Keratinocyte (primary cell): ENCODE measurements at regions not wholly inside any gene's neighbourhood (a gene's known extent, or its start where the extent isn't known, plus 50 kb on each side); places are given as distances from the start of the nearest gene placed in this dataset.

ENCODE experiments used
- DNase-seq: peaks from one replicate; pipeline ENCODE4 v3.0.0-alpha.2; 2011; ENCODE audit warnings: low read depth, missing footprints, low spot score
- FAIRE-seq: peaks from 2 replicates; lab custom pipeline; 2011; peaks lifted over from hg19 to GRCh38; lab: Jason Lieb, UNC
- H2AFZ ChIP-seq: 2 replicates; pipeline ENCODE4 v1.6.0; 2012; ENCODE audit warnings: low read length, control low read depth, inconsistent platforms; ENCODE audit not compliant: control insufficient read depth
- H3K27ac ChIP-seq: 2 replicates; pipeline ENCODE4 v1.5.1; 2011; ENCODE audit warnings: low read length; ENCODE audit not compliant: control insufficient read depth, insufficient read depth
- H3K27me3 ChIP-seq: 3 replicates; pipeline ENCODE4 v1.6.0; 2011; ENCODE audit warnings: low read length; ENCODE audit not compliant: control insufficient read depth, insufficient read depth; ENCODE audit errors: extremely low read depth
- H3K36me3 ChIP-seq, 2 experiments: 2 replicates in 1 of 2; 3 replicates in 1 of 2; pipeline ENCODE4 v1.5.1; 2011; ENCODE audit warnings: low read length in 2 of 2, mild to moderate bottlenecking in 1 of 2; ENCODE audit not compliant: control insufficient read depth in 2 of 2, insufficient read depth in 2 of 2; ENCODE audit errors: extremely low read depth in 1 of 2
- H3K4me1 ChIP-seq: 3 replicates; pipeline ENCODE4 v1.5.1; 2011; ENCODE audit warnings: low read length; ENCODE audit not compliant: control insufficient read depth, insufficient read depth; ENCODE audit errors: extremely low read depth
- H3K4me2 ChIP-seq: 3 replicates; pipeline ENCODE4 v1.6.0; 2011; ENCODE audit warnings: low read depth, low read length; ENCODE audit not compliant: control insufficient read depth, insufficient read depth; ENCODE audit errors: extremely low read depth
- H3K4me3 ChIP-seq, 3 experiments: fragments of 200-600 bp in 1 of 3; sonication (generic) in 1 of 3; 2 replicates in 2 of 3; 3 replicates in 1 of 3; pipeline ENCODE4 v1.5.1; 2011 to 2016; ENCODE audit warnings: low read length in 3 of 3, mild to moderate bottlenecking in 3 of 3, control low read depth in 2 of 3, inconsistent platforms in 1 of 3, low read depth in 1 of 3, mixed read lengths in 1 of 3, mixed run types in 1 of 3, moderate library complexity in 1 of 3; ENCODE audit not compliant: control insufficient read depth in 2 of 3, insufficient read depth in 2 of 3; ENCODE audit errors: extremely low read depth in 1 of 3
- H3K79me2 ChIP-seq: 2 replicates; pipeline ENCODE4 v1.6.0; 2012; ENCODE audit warnings: low read length; ENCODE audit not compliant: control insufficient read depth, insufficient read depth
- H3K9ac ChIP-seq: 3 replicates; pipeline ENCODE4 v1.6.0; 2011; ENCODE audit warnings: low read length; ENCODE audit not compliant: control insufficient read depth, insufficient read depth; ENCODE audit errors: extremely low read depth
- H3K9me1 ChIP-seq: 3 replicates; pipeline ENCODE4 v1.6.0; 2011; ENCODE audit warnings: low read length; ENCODE audit not compliant: control insufficient read depth, insufficient read depth; ENCODE audit errors: extremely low read depth
- H3K9me3 ChIP-seq: 2 replicates; pipeline ENCODE4 v1.5.1; 2012; ENCODE audit warnings: low read depth, low read length; ENCODE audit not compliant: control insufficient read depth
- H4K20me1 ChIP-seq: 3 replicates; pipeline ENCODE4 v1.6.0; 2011; ENCODE audit warnings: low read length; ENCODE audit not compliant: control insufficient read depth, insufficient read depth; ENCODE audit errors: extremely low read depth
- CTCF ChIP-seq, 3 experiments: IDR thresholded peaks in 1 of 3; conservative IDR thresholded peaks in 1 of 3; optimal IDR thresholded peaks in 1 of 3; 2 replicates in 2 of 3; 3 replicates in 1 of 3; pipeline versions ENCODE3 to v1.5.1; 2011; ENCODE audit warnings: low read length in 3 of 3, mild to moderate bottlenecking in 3 of 3, moderate library complexity in 2 of 3, control low read depth in 1 of 3, inconsistent platforms in 1 of 3; ENCODE audit not compliant: insufficient read depth in 2 of 3; ENCODE audit errors: extremely low read depth in 1 of 3
- EZH2 ChIP-seq: IDR thresholded peaks from one replicate; pipeline ENCODE4 v1.6.1; 2012; ENCODE audit warnings: inconsistent platforms, mild to moderate bottlenecking, low read length, moderate library complexity
- dilution Hi-C: fragments of 300-500 bp; cut with MboI; formaldehyde crosslinking; loops from one replicate; pipeline ENCODE4 v1.7.0; 2020; ENCODE audit warnings: low sequenced_read_pairs; ENCODE audit not compliant: extremely low pct_ligation_motif_present

GRCh38 chr7:34392972-34393371 is 265.0 kb upstream of the NPSR1 start:
- FAIRE-seq: no peak
- dilution Hi-C loops: no loop called here
- H2AFZ ChIP-seq: no peak overlapping the region
- H3K27me3 ChIP-seq: no peaks in the 10 kb centered on the region
- H3K27ac ChIP-seq: no peak overlapping the region
- no peak overlapping the region for H3K9ac ChIP-seq
- TF ChIP-seq CTCF (optimal IDR thresholded peaks at IDR 0.05 in 1 of 3, IDR thresholded peaks at IDR 0.05 in 1 of 3, conservative IDR thresholded peaks at IDR 0.05 in 1 of 3; ENCODE audit: extremely low read depth in 1 of 3, insufficient read depth in 2 of 3, low read length in 3 of 3) (no peak), EZH2 (no peak)
- no peaks in the 10 kb centered on the region for H3K4me1 ChIP-seq
- no peaks in the 10 kb centered on the region for H3K9me3 ChIP-seq
- no peak for DNase-seq
- H3K4me3 ChIP-seq: no peak overlapping the region
- H3K9me1 ChIP-seq: no peaks in the 10 kb centered on the region
- no peaks in the 10 kb centered on the region for H3K36me3 ChIP-seq
- no peak overlapping the region for H3K4me2 ChIP-seq
- no peaks in the 10 kb centered on the region for H3K79me2 ChIP-seq
- H4K20me1 ChIP-seq: no peaks in the 10 kb centered on the region

- Histone ChIP-seq H4K20me1 (no peaks in the 10 kb centered on the region), H3K9me1 (no peaks in the 10 kb centered on the region), H3K27me3 (no peaks in the 10 kb centered on the region), H3K4me2 (no peak overlapping the region), H3K79me2 (no peaks in the 10 kb centered on the region), H3K9me3 (no peaks in the 10 kb centered on the region), H3K27ac (no peak overlapping the region), H3K4me3 (no peak overlapping the region), H3K9ac (no peak overlapping the region), H3K36me3 (no peaks in the 10 kb centered on the region), H3K4me1 (no peaks in the 10 kb centered on the region), H2AFZ (no peak overlapping the region)
- dilution Hi-C loops: no loop called here
- DNase-seq (no peak), FAIRE-seq (no peak)
- TF ChIP-seq EZH2 (no peak), CTCF (optimal IDR thresholded peaks at IDR 0.05 in 1 of 3, IDR thresholded peaks at IDR 0.05 in 1 of 3, conservative IDR thresholded peaks at IDR 0.05 in 1 of 3; ENCODE audit: extremely low read depth in 1 of 3, insufficient read depth in 2 of 3, low read length in 3 of 3) (no peak)
These were observed 261.5 kb upstream of the NPSR1 start for GRCh38 chr7:34396437-34397064.
